SK-N-SH (cell line): ENCODE measurements at regions not wholly inside any gene's neighbourhood (a gene's known extent, or its start where the extent isn't known, plus 50 kb on each side); places are given as distances from the start of the nearest gene placed in this dataset.

Experiments
- CTCF ChIA-PET: fragments of 300-600, 350-600 bp; formaldehyde crosslinking; extraction: SDS; loops from one replicate; lab custom pipeline; 2021; lab: Yijun Ruan, JAX
- POLR2A ChIA-PET: fragments of 350-600 bp; sonication (Branson Sonifier 250); formaldehyde crosslinking; extraction: SDS; loops from one replicate; lab custom pipeline; 2020; ENCODE audit warnings: antibody characterized with exemption, inconsistent platforms; lab: Yijun Ruan, JAX
- DNase-seq: peaks from one replicate; pipeline ENCODE4 v3.0.0; 2012
- H2AFZ ChIP-seq: fragments of 200-600 bp; sonication (generic); 2 replicates; pipeline ENCODE4 v1.8.1; 2016; ENCODE audit warnings: antibody characterized with exemption, mild to moderate bottlenecking, low read depth
- H3F3A ChIP-seq: fragments of 200-600 bp; sonication (generic); replicated peaks from 2 replicates; pipeline ENCODE3; 2016; ENCODE audit warnings: antibody characterized with exemption, mild to moderate bottlenecking; ENCODE audit not compliant: insufficient read depth
- H3K27ac ChIP-seq, 2 experiments: fragments of 200-500 bp in 1 of 2; fragments of 200-600 bp in 1 of 2; sonication (Bioruptor generic) in 1 of 2; sonication (generic), shearing (Covaris generic) in 1 of 2; 2 replicates each; pipeline versions ENCODE4 v1.5.1 to v1.6.1; 2014 to 2016; ENCODE audit warnings: low read depth in 2 of 2, inconsistent platforms in 1 of 2, low read length in 1 of 2, mild to moderate bottlenecking in 1 of 2, mixed read lengths in 1 of 2
- H3K27me3 ChIP-seq: fragments of 200-600 bp; sonication (generic), shearing (Covaris generic); 2 replicates; pipeline ENCODE4 v1.6.1; 2016; ENCODE audit warnings: mixed run types; ENCODE audit not compliant: insufficient read depth
- H3K36me3 ChIP-seq, 2 experiments: fragments of 200-500 bp in 1 of 2; fragments of 200-600 bp in 1 of 2; sonication (Bioruptor generic) in 1 of 2; sonication (generic) in 1 of 2; replicated peaks in 1 of 2; 2 replicates each; pipeline versions ENCODE3 to v1.5.1; 2014 to 2016; ENCODE audit warnings: low read length in 1 of 2, mild to moderate bottlenecking in 1 of 2; ENCODE audit not compliant: insufficient read depth in 2 of 2, control insufficient read depth in 1 of 2
- H3K4me1 ChIP-seq, 2 experiments: fragments of 200-500 bp in 1 of 2; fragments of 200-600 bp in 1 of 2; sonication (Bioruptor generic) in 1 of 2; sonication (generic), shearing (Covaris generic) in 1 of 2; 2 replicates each; pipeline versions ENCODE4 v1.5.1 to v1.6.1; 2014 to 2016; ENCODE audit warnings: low read depth in 1 of 2, low read length in 1 of 2, mixed run types in 1 of 2; ENCODE audit not compliant: insufficient read depth in 2 of 2, control insufficient read depth in 1 of 2
- H3K4me2 ChIP-seq: fragments of 200-600 bp; sonication (generic), shearing (Covaris generic); 2 replicates; pipeline ENCODE4 v1.6.1; 2017; ENCODE audit warnings: mixed run types
- H3K4me3 ChIP-seq, 2 experiments: fragments of 200-500 bp in 1 of 2; fragments of 200-600 bp in 1 of 2; sonication (Bioruptor generic) in 1 of 2; sonication (generic), shearing (Covaris generic) in 1 of 2; 2 replicates each; pipeline versions ENCODE4 v1.5.1 to v1.8.1; 2014 to 2016; ENCODE audit warnings: low read depth in 2 of 2, inconsistent platforms in 1 of 2, low read length in 1 of 2, mild to moderate bottlenecking in 1 of 2, mixed read lengths in 1 of 2, moderate library complexity in 1 of 2
- H3K79me2 ChIP-seq: fragments of 200-600 bp; sonication (generic); 2 replicates; pipeline ENCODE4 v1.8.1; 2017; ENCODE audit warnings: mild to moderate bottlenecking; ENCODE audit not compliant: insufficient read depth
- H3K9ac ChIP-seq: fragments of 200-600 bp; sonication (generic); 2 replicates; pipeline ENCODE4 v1.6.1; 2017; ENCODE audit warnings: mixed run types
- H3K9me2 ChIP-seq: fragments of 200-600 bp; sonication (generic); 2 replicates; pipeline ENCODE4 v1.6.1; 2017; ENCODE audit warnings: mixed run types
- H3K9me3 ChIP-seq: fragments of 200-600 bp; sonication (generic); 2 replicates; pipeline ENCODE4 v1.6.1; 2017; ENCODE audit warnings: mixed run types, mild to moderate bottlenecking, moderate library complexity
- H4K20me1 ChIP-seq: fragments of 200-600 bp; sonication (generic); 2 replicates; pipeline ENCODE4 v1.6.1; 2017; ENCODE audit warnings: mild to moderate bottlenecking, mixed run types; ENCODE audit not compliant: insufficient read depth
- CHD2 ChIP-seq: fragments of 150-350 bp; IDR thresholded peaks from 2 replicates; pipeline ENCODE4 v1.6.1; 2018; ENCODE audit warnings: low read length; ENCODE audit not compliant: partially characterized antibody
- ELF1 ChIP-seq: IDR thresholded peaks from 2 replicates; pipeline ENCODE4 v1.4.0; 2012
- EZH2phosphoT487 ChIP-seq: fragments of 200-600 bp; sonication (generic); IDR thresholded peaks from 2 replicates; pipeline ENCODE4 v1.6.1; 2017; ENCODE audit warnings: low read depth, mixed run types, mild to moderate bottlenecking, antibody characterized with exemption, moderate library complexity, borderline replicate concordance
- FOSL2 ChIP-seq: IDR thresholded peaks from 2 replicates; pipeline ENCODE4 v1.4.0; 2012; ENCODE audit warnings: low read depth, mild to moderate bottlenecking, moderate library complexity, borderline replicate concordance
- FOXJ3 ChIP-seq: sonication (generic); formaldehyde crosslinking; IDR thresholded peaks from 2 replicates; pipeline ENCODE4 v1.5.1; 2020; ENCODE audit warnings: mild to moderate bottlenecking, missing genetic modification reagents
- GATA2 ChIP-seq: sonication (generic); formaldehyde crosslinking; IDR thresholded peaks from 2 replicates; pipeline ENCODE4 v1.5.0; 2020; ENCODE audit warnings: mild to moderate bottlenecking, missing genetic modification reagents
- JUND ChIP-seq: IDR thresholded peaks from 2 replicates; pipeline ENCODE4 v1.4.0; 2012
- MEF2A ChIP-seq: IDR thresholded peaks from 2 replicates; pipeline ENCODE4 v1.4.0; 2012; ENCODE audit warnings: low read depth, borderline replicate concordance
- NRF1 ChIP-seq: IDR thresholded peaks from 2 replicates; pipeline ENCODE4 v1.6.1; 2012; ENCODE audit warnings: low read depth, mild to moderate bottlenecking, low read length
- PBX3 ChIP-seq: IDR thresholded peaks from 2 replicates; pipeline ENCODE4; 2012
- RFX5 ChIP-seq: IDR thresholded peaks from 2 replicates; pipeline ENCODE4 v1.6.1; 2012; ENCODE audit warnings: mild to moderate bottlenecking, improper control_type of control experiment, low read length
- RXRA ChIP-seq: IDR thresholded peaks from 2 replicates; pipeline ENCODE4 v1.4.0; 2012; ENCODE audit warnings: low read depth, mild to moderate bottlenecking, borderline replicate concordance
- SIN3A ChIP-seq: IDR thresholded peaks from 2 replicates; pipeline ENCODE4 v1.6.1; 2012; ENCODE audit warnings: low read depth, mild to moderate bottlenecking, low read length, moderate library complexity, borderline replicate concordance
- WGBS: methylation state at CpG from one replicate; pipeline ENCODE4 v1.1.6; 2017; ENCODE audit warnings: low lambda C conversion rate; 5-methylcytosine and 5-hydroxymethylcytosine counted together
- TF ChIP-seq, protein P1 (sequence below): fragments of 150-350 bp; IDR thresholded peaks from 2 replicates; pipeline ENCODE4 v1.6.1; 2017; ENCODE audit warnings: antibody characterized with exemption, low read length, low read depth, borderline replicate concordance

GRCh38 chr5:169393907-169394306, 93.0 kb upstream of the SLIT3 start:
- 92% methylated on average over 1 of the region's 1 CpG for WGBS
- CTCF ChIA-PET, result interaction anchor here (1.7 kb wide), 1 partner anchor 155 kb away, joined by 3 read pairs; no protein-coding TSS in a partner anchor

GRCh38 chr5:169390265-169390664, 89.3 kb upstream of the SLIT3 start:
- Histone ChIP-seq H3K79me2 (no peaks in the 10 kb centered on the region), H3K36me3 (no peaks in the 10 kb centered on the region), H3K9me3 (no peaks in the 10 kb centered on the region), H3K4me1 (no peaks in the 10 kb centered on the region; a peak in 2 of 4 replicates), H3K4me3 (no peak overlapping the region), H3K27ac (no peak overlapping the region), H3K4me2 (no peak overlapping the region), H4K20me1 (no peaks in the 10 kb centered on the region), H3K9me2 (no peaks in the 10 kb centered on the region), H3K27me3 (no peaks in the 10 kb centered on the region; the same call in 1 of the 2 replicates), H3K9ac (no peak overlapping the region), H3F3A (no peaks in the 10 kb centered on the region), H2AFZ (no peak overlapping the region)
- TF ChIP-seq FOXJ3 (CRISPR knock-in tag) (no peak), GATA2 (CRISPR knock-in tag) (no peak), PBX3 (no peak), NRF1 (no peak), RFX5 (no peak), SIN3A (no peak)
- TF ChIP-seq, protein P1, sequence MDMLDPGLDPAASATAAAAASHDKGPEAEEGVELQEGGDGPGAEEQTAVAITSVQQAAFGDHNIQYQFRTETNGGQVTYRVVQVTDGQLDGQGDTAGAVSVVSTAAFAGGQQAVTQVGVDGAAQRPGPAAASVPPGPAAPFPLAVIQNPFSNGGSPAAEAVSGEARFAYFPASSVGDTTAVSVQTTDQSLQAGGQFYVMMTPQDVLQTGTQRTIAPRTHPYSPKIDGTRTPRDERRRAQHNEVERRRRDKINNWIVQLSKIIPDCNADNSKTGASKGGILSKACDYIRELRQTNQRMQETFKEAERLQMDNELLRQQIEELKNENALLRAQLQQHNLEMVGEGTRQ, result no peak
- DNase-seq, result no peak
- POLR2A ChIA-PET, result no interaction called here
- CTCF ChIA-PET, result no interaction called here

More at GRCh38 chr5:169393907-169394306, 93.0 kb upstream of the SLIT3 start:
- Histone ChIP-seq H3K9ac (no peak overlapping the region), H3K4me2 (no peak overlapping the region), H3K79me2 (no peaks in the 10 kb centered on the region), H3K27ac (no peak overlapping the region), H3K36me3 (no peaks in the 10 kb centered on the region), H3K4me1 (no peaks in the 10 kb centered on the region; a peak in 2 of 4 replicates), H4K20me1 (no peaks in the 10 kb centered on the region), H3F3A (no peaks in the 10 kb centered on the region), H3K9me2 (no peaks in the 10 kb centered on the region), H3K4me3 (no peak overlapping the region), H3K9me3 (no peaks in the 10 kb centered on the region), H2AFZ (no peak overlapping the region), H3K27me3 (no peaks in the 10 kb centered on the region; the same call in 1 of the 2 replicates)
- no peak for DNase-seq
- POLR2A ChIA-PET, result no interaction called here
- TF ChIP-seq EZH2phosphoT487 (no peak), CHD2 (no peak), ELF1 (no peak), FOXJ3 (CRISPR knock-in tag) (no peak), GATA2 (CRISPR knock-in tag) (no peak), RXRA (no peak), FOSL2 (no peak), MEF2A (no peak), SIN3A (no peak), JUND (no peak)
